Colonic mucosa (tissue), 4 donors: ENCODE measurements at regions not wholly inside any gene's neighbourhood (a gene's known extent, or its start where the extent isn't known, plus 50 kb on each side); places are given as distances from the start of the nearest gene placed in this dataset.
A peak's percentile ranks its signal among the peaks of the same experiment; 100 is the strongest.

ENCODE experiments used
- DNase-seq: peaks from one replicate; pipeline ENCODE4 v3.0.0-alpha.2; 2020
- H3K27ac ChIP-seq: fragments of 200-600 bp; one replicate; pipeline ENCODE4 v1.8.0; 2021
- H3K27me3 ChIP-seq: fragments of 200-600 bp; one replicate; pipeline ENCODE4 v1.8.0; 2021
- H3K36me3 ChIP-seq: fragments of 200-600 bp; one replicate; pipeline ENCODE4 v1.8.0; 2021
- H3K4me1 ChIP-seq: fragments of 200-600 bp; one replicate; pipeline ENCODE4 v1.8.0; 2021; ENCODE audit warnings: mild to moderate bottlenecking
- H3K4me3 ChIP-seq: fragments of 200-600 bp; one replicate; pipeline ENCODE4 v1.8.0; 2021
- H3K9ac ChIP-seq, 2 donors: one replicate each; pipeline ENCODE4 v1.7.0; 2013; ENCODE audit warnings: control low read depth in 2 of 2, low read depth in 2 of 2, low read length in 2 of 2
- H3K9me3 ChIP-seq: fragments of 200-600 bp; one replicate; pipeline ENCODE4 v1.8.0; 2021
- intact Hi-C: fragments of 100-400 bp; cut with DNase I; formaldehyde crosslinking; loops from one replicate; pipeline ENCODE4 v1.14.1; 2022
- TF ChIP-seq, protein P1 (sequence below): fragments of 200-600 bp; IDR thresholded peaks from one replicate; pipeline ENCODE4 v1.8.0; 2022; ENCODE audit warnings: antibody characterized with exemption, mild to moderate bottlenecking
- donor health status: healthy.
- donor health status: DM: no; HTN: no; CAD: no.
- donor health status: DM: no; HTN: no; CAD: no.

- TF ChIP-seq, protein P1, sequence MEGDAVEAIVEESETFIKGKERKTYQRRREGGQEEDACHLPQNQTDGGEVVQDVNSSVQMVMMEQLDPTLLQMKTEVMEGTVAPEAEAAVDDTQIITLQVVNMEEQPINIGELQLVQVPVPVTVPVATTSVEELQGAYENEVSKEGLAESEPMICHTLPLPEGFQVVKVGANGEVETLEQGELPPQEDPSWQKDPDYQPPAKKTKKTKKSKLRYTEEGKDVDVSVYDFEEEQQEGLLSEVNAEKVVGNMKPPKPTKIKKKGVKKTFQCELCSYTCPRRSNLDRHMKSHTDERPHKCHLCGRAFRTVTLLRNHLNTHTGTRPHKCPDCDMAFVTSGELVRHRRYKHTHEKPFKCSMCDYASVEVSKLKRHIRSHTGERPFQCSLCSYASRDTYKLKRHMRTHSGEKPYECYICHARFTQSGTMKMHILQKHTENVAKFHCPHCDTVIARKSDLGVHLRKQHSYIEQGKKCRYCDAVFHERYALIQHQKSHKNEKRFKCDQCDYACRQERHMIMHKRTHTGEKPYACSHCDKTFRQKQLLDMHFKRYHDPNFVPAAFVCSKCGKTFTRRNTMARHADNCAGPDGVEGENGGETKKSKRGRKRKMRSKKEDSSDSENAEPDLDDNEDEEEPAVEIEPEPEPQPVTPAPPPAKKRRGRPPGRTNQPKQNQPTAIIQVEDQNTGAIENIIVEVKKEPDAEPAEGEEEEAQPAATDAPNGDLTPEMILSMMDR = no peak
- no peaks in the 10 kb centered on the region for H3K9me3 ChIP-seq
- intact Hi-C loops = no loop called here
- H3K36me3 ChIP-seq = no peaks in the 10 kb centered on the region
- no peak overlapping the region for H3K27ac ChIP-seq
- H3K9ac ChIP-seq = no peak overlapping the region
- no peak overlapping the region for H3K4me3 ChIP-seq
- no peak for DNase-seq
- no peaks in the 10 kb centered on the region for H3K4me1 ChIP-seq
- no peaks in the 10 kb centered on the region for H3K27me3 ChIP-seq
These were observed 82.9 kb upstream of the VASH1 start for GRCh38 chr14:76678244-76678800.

DNA sequence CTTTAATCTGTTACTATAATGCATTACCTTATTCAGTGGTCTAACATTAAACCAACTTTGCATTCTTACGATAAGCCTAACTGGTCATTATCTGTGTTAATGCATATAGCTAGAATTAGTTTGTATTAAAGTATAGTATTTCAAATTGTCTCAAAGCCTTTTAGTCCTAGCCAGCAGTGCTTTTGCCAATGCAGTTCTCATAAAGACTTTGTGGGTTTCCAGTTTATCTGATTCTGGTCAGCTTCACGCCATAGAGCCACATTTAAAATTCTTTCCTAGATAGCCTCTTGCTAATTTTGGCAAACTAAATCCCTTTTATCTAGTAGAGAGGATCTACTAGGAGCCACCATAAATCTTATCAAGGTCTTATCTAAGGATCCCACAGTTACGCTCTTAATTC is 78.9 kb upstream of the VASH1 start:
- TF ChIP-seq, protein P1 = no peak
- Histone ChIP-seq H3K9ac (no peak overlapping the region), H3K4me1 (no peaks in the 10 kb centered on the region), H3K9me3 (no peaks in the 10 kb centered on the region), H3K4me3 (no peak overlapping the region), H3K27ac (no peak overlapping the region), H3K27me3 (no peaks in the 10 kb centered on the region), H3K36me3 (no peaks in the 10 kb centered on the region)
- intact Hi-C loops = no loop called here
- DNase-seq = no peak

GRCh38 chr14:76686646-76687045 is 74.6 kb upstream of the VASH1 start:
- intact Hi-C loops = no loop called here
- Histone ChIP-seq H3K36me3 (no peaks in the 10 kb centered on the region), H3K9ac (no peak overlapping the region), H3K9me3 (no peaks in the 10 kb centered on the region), H3K27me3 (no peaks in the 10 kb centered on the region), H3K4me3 (no peak overlapping the region), H3K27ac (no peak overlapping the region), H3K4me1 (no peaks in the 10 kb centered on the region)
- TF ChIP-seq, protein P1 = no peak
- no peak for DNase-seq

DNA sequence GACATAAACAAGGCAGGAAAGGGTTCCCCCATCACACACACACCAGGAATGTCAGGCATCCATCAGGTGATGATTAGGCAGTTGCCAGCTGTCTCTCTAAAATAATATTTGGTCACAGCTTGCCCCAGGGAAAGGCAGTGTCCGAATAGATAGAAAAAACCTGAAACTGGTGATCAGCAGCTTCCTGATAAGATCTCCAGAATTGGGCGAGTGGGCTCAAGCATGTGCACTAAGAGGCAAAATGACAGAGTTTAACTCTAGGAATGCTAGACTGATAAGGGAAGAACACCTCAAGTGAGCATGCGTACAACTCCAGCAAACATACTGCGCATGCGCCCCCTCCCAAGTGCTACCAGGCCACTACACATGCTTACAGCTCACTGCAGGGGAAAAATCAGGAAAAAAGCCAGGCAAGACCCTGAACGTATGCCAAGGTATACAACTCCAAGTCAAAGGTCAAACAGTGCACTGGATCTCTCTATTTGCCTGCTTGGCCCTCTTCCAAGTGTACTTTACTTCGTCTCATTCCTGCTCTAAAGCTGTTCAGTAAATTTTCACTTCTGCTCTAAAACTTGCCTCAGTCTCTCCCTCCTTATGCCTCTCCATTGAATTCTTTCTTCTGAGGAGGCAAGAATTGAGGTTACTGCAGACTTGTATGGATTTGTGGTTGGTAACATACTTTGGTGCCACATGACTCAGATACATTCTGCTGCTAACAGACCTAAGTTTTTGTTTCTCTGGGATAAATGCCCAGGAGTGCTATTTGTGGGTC is 73.5 kb upstream of the VASH1 start:
- Histone ChIP-seq H3K27ac (no peak overlapping the region), H3K9ac (no peak overlapping the region), H3K9me3 (no peaks in the 10 kb centered on the region), H3K4me3 (no peak overlapping the region), H3K4me1 (no peaks in the 10 kb centered on the region), H3K36me3 (no peaks in the 10 kb centered on the region), H3K27me3 (no peaks in the 10 kb centered on the region)
- DNase-seq = peak; percentile 80
- intact Hi-C loops = no loop called here
- TF ChIP-seq, protein P1 = no peak

DNA sequence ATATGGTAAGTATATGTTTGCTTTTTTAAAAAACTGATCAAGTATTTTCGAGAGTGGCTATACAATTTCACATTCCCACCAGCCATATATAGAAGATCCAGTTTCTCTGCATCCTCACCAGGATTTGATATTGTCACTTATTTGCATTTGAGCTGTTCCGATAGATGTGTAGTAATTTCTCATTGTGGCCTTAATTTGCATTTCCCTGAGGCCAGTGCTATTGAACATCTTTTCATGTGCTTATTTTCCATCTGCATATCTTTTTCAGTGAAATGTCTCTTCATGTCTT is 72.9 kb upstream of the VASH1 start:
- no peak for DNase-seq

More for the DNA sequence above, 72.9 kb upstream of the VASH1 start:
- intact Hi-C loops = no loop called here
- no peak overlapping the region for H3K4me3 ChIP-seq
- no peak overlapping the region for H3K9ac ChIP-seq
- H3K4me1 ChIP-seq = no peaks in the 10 kb centered on the region
- no peak overlapping the region for H3K27ac ChIP-seq
- TF ChIP-seq, protein P1 = no peak
- no peaks in the 10 kb centered on the region for H3K36me3 ChIP-seq
- no peaks in the 10 kb centered on the region for H3K27me3 ChIP-seq
- H3K9me3 ChIP-seq = no peaks in the 10 kb centered on the region
